ENCODE measurements at regions not wholly inside any gene's neighbourhood (a gene's known extent, or its start where the extent isn't known, plus 50 kb on each side); places are given as distances from the start of the nearest gene placed in this dataset.
"Not testable (repeated sequence)": the region's sequence is repeated elsewhere in the genome, so short reads cannot be mapped to it uniquely, and the experiment has no call there.

DNA sequence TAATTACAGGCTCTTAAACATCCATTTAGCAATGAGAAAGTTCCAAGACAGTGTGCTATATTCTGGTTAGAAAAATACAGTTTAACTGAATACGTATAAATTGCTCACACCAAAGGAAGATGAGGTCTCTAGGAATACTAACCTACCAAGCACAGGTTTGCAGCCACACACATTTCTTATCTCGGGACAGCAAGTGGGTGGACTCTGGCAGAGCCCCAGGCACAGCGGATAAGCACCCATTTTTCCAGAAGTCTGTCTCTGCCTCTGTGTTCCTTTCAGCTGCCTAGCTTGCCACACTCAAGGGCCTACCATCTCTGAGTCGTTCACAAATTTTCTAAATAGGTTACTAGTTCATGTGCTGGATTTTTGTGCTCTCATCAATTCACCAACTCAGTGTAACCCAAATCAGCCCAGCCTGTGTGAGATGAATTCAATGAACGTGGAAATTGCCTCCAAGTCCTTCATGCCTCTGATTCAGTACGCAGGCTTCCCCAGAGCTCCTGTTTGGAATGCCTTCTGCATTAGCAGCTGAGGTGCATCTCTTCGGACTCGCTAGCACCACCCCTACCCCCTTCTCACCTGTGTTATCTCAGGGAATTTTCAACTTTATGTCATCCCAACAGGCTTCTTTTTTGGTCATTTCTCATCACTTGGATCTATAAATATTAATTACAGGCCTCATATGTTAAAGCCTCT lies 581.0 kb upstream of the CDH11 start:
- no peak for DNase-seq

DNA sequence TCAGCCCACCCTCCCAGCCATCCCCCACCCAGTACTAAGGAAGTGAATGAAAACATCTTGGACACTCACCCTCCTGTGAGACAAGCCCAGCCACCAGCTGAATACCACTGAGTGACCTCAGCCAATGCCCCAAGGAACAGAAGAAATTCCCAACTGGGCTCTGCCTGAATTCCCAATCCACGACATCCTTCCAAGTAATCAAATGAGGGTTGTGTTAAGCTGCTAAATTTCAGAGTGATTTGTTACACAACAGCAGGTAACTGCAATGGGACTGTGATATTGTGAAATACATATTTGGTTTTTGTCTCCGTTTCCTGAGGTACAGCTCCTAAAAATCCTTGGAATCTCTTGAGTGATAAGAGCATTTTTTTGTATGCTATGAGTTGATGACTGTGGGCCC lies 578.7 kb upstream of the CDH11 start:
- no peak for DNase-seq

DNA sequence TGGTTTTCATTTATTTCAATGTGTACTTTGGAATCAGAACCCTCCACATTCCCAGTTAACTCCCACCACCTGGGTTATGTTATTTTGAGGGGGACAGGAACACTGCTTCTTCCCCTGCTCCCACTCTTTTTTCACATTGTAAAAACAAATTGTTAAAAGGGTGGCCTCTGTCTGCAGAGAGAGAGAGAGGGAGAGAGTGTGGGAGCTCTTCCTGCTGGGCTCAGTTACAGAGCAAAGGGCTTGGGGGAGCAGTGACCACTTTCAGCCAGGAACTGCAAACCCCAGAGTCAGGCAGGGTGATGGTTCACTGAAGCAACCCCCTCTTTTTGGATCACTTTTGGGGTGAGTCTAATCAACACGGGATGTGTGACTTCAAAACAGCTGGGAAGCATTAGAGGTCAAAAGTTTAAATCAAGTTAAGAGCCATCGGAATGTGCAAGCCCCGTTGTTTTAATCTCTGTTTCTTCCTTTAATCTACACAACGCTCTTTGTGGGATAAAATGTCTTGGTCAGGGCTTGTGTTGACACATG lies 577.0 kb upstream of the CDH11 start:
- DNase-seq, result no peak

DNA sequence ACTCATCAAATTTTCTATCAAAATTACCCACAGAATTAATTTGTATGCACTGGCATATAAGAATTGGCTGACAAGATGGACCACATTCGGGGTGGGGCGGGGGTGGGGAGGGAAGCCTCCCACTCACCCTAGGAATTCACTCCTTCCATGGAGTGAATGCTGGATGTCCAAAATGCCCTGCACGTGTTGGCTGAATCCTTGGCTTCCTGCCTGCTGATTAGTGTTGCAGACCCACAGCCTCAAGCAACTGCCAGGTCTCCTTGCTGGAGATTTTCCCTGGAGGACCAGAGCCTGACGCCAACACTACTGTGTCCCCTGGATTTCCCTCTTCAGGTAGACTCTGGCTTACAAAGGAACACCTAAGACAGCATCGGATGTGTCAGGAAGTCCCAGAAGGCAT lies 575.7 kb upstream of the CDH11 start:
- no peak for DNase-seq

DNA sequence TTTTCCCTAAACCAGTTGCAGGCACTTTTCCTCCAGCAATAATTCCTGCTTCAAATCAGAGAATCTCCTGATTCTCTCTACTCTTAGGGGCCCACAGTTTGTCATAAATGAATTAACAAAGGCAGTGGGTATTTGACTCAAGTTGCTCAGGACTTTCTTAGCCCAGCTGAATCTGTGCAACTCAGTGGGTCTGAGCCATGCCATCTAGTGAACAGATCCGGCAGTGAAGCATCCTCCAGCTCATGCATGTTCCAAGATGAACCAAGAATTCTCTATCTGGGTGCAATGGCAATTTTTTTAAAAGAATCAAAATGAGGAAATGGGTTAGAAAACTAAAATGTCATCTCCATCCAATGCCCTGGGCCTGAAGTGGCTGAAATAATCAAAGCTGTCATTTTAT lies 575.2 kb upstream of the CDH11 start:
- DNase-seq, result no peak

DNA sequence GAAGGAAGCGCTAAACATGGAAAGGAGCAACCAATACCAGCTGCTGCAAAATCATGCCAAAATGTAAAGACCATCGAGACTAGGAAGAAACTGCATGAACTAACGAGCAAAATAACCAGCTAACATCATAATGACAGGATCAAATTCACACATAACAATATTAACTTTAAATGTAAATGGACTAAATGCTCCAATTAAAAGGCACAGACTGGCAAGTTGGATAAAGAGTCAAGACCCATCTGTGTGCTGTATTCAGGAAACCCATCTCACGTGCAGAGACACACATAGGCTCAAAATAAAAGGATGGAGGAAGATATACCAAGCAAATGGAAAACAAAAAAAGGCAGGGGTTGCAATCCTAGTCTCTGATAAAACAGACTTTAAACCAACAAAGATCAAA lies 570.0 kb upstream of the CDH11 start:
- not testable (repeated sequence) for DNase-seq

DNA sequence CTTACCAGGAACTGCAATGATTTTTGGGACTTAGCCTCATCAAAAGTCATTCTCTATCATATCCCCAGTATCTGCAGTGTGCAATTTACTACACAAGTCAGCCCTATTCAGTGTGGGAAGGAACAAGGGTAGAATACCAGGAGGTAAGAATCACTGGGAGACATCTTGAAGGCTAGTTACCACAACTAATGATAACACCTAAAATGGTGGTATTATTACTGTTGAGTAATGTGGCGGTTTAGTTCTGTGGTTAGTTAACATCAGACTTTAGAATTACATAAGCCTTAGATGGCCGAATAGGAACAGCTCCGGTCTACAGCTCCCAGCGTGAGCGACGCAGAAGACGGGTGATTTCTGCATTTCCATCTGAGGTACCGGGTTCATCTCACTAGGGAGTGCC lies 567.9 kb upstream of the CDH11 start:
- no peak for DNase-seq

DNA sequence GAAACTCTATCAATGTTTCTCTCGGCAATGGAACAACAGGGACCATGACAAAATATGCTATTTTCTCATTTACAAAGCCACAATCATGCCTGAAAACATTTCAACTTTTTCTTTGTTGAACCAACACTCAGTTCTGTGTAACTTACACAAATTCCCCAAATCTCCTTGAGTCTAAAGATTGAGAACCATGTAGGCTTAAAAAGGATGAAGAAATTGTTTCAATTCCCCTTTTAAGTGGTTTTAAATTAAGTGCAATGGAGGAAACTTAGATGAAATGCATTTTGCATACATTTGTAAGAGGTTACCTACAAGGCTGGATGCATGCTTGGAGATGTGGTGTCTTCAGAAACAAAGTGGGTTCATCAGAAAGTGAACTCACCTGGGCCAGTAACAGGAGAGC lies 566.4 kb upstream of the CDH11 start:
- no peak for DNase-seq

DNA sequence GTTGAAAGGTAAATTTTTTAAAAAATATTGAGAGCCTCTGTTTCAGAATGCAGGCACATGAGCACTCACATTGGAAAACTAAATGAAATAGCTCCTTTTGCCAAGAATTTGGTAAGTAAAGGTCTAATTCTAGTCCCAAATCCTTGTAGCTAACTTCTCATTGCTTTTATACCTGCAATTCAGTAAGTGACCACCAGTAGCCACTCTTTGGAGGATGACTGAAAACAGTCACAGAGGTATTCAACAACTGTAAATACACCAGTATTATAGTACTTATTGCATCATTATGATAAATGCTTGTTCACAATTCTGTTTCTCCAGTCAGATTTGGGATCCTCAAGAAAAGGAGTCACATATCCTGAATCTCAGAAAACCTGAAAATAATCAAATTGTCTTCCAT lies 562.4 kb upstream of the CDH11 start:
- no peak for DNase-seq

DNA sequence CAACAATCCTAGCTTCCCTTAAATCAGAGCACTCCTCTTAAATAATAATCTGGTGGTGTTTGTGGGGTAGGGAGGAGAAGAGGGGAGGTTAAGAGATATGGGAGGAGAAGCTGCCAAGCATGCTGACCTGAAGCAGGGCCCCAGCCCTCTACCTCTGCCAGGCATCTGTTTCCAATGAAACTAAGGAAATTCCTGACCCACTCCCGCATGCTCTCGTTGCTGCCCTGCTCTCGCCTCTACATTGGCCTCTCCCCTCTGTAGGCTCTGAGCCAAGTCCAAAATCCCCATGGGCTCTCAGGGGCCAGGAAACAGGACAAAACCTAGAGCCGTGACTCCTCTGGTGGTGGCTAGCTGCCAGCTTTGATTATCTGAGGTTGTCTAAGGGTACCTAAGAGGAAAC lies 559.5 kb upstream of the CDH11 start:
- DNase-seq, result no peak

DNA sequence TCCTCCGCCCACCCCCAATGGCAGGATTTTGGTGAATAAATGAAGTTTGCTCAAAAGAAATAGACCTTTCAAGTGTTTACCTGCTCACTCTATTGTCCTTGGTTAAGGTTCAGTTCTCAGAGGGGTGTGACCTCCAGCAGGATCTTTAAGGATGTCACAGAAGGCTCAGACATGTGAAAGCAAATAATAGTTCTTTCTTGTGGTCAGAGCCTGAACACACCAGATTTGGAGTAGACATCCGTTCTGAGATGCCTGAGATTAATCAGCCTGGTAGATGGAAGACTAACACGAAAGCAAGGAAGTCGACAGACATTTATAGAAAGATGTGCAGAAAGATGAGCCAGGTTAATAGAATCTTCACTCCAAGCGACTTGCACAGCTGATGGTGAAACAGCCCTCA lies 557.9 kb upstream of the CDH11 start:
- no peak for DNase-seq

DNA sequence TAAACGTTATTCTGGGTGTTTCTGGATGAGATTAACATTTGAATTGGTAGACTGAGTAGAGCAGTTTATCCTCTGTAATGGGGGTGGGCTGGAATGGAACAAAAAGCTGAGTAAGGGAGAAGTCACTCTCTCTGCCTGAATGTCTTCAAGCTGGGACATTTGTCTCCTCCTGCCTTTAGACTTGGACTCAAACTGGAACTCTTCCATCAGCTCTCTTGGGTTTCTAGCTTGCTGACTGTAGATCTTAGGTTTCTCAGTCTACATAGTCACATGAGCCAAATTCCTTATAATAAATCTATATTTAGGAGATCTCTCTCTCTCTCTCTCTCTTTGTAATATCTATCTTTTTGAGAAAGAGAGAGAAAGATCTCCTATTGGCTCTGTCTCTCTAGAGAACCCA lies 553.3 kb upstream of the CDH11 start:
- no peak for DNase-seq

DNA sequence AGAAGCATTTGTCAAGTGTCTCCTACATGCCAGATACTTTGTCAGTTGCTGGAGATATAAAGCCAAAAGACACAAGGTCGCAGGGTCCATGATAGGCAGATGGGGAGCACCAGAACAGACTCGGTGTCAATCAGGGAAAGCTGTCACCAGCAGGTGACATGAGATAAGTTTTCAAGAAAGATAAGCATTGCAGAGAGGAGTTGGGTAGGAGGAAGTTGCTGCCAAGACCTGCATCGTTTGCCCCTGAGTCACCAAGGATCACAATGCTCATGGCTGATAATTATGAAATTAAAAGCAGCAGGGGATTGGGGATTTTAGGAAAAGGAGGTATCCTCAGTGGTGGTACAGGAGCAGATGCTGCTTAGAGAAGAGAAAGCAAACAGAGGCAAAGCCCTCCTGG lies 551.1 kb upstream of the CDH11 start:
- DNase-seq, result no peak

DNA sequence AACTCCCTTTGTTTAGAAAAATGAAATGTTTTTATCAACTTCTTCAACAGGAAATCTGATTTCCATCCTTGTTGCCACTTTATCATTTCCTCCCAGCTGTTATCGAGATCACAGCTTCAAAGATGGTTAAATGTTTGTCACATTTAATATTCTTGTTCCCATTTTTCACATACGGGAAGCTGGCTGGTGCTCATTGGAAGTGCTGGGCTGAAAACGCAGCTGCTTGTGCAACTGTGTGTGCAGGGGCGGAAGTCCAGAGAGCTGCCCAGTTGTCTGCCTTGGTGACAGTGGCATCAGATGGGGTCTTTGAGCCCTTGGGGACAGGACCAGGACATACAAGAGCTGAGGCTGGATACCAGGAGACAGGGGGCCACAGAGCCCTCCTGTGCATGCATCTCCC lies 549.2 kb upstream of the CDH11 start:
- DNase-seq, result no peak

DNA sequence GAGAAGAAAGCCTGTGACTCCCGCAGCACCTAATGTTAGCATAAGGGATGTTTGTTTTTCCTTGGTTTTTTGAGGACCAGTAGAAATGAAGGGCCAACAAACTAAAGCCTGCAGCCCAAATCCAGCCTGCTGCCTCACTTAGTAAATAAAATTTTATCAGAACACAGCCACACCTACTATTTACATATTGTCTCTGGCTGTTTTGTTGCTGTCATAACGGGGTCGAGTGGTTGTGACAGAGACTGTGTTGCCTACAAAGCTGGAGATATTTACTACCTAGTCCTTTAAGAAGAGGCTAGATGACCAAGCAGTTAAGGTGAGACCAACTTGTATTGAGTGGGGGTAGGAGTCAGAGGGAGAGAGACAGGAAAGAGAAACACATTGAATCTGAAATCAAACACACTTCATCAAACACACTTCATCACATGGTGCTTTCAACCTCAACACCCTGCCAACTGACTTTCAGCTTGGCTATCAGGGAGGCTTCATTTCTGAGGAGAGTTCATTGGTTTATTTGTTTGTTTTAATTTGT lies 546.3 kb upstream of the CDH11 start:
- no peak for DNase-seq

DNA sequence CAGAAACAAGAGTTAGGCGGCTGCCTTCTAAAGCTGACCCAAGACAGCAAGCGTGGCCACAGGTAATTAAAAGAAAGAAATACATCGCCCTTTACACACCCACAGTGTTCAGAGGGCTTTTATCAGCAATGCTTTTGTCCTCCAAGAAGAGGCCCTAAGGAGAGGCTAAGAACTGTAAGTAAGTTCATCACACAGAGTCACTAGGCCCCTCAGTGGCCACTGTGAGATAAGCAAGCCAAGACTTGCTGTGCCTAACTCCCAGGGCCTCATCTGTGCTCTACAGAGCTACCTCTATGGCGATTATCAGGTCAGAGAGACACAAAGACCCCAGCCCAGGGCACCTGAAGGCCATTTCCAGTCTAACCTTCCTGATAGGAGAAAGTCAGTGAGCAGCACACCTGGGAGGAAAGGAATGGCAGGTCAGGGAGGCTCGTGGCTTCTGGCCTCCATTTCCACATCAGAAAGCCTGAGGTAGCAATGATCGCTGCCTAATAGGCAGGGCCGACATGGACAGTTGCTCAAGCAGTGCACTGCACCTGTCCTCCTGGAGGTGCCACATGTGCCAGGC lies 545.2 kb upstream of the CDH11 start:
- DNase-seq, result peak; percentile 3 to 42

DNA sequence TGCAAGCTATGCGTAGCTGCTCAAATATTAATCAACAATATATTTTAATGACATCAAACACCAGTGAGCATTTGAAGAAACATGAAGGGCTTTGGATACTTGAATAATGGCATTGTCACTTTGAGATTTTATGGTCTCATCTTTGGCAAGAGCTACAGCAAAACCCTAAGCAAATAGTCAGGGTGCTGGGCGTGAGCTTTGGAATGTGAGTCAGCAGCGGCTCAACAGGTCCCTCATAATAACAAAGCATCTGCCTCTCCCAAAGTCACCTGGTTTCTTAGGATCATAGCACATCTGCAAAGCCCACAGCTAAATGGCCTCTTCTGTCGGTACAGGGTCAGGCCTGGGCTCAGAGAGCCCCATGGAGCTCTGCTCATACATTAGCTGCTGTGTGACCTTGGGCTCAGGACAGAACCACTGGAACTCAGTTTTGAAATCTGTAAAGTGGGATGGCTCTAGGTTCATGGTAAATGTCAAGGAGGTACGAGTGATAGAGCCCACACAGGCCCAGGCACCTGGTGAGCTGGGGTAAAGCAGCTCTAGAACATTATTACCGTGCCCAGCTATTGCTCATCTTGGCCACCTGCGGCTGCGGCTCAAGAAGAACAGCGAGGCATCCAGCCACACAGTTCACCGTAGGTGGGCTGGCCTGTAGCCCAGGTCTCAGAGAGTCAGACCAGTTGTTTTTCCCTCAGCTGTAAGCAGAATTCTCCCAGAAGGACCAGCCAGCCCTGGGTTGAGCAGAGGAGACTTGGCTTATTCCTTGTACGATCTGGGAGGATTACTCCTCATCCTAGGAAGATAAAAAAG lies 544.5 kb upstream of the CDH11 start:
- no peak for DNase-seq

DNA sequence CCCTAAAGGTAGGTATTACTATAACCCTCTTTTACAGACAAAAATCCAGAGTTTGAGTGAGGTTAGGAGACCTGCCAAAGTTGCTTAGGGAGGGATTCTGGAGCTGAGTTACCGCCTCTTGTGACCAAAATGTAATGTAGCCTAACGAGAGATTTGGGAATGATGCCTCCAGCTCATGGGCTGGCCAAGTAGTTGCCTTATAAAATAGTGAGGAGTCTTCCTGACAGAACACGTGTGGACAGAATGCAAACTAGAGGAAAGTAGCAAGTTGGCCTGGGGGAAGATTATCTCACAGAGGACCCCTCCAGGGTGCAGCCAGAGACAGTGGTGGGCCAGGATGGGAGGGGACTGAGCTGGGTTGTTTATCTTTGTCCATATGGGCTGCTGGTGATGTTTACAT lies 543.7 kb upstream of the CDH11 start:
- DNase-seq, result no peak

DNA sequence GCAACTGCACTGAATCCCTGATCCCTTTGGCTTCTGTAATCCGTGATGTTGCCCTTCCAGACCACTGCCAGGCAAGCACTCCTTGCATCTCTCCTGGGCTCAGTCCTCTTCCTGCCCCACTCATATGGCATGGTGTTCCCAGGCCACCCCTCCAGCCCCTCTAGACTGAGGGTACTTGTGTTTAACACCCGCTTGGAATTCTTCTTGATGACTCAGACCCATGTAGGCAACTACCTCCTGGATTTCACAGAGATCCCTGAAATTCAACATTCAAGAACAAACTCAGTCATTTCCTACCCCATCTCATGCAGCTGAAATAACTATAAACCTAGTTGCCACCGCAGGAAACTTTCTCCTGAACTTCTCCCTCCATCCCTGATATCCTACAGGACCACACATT lies 541.9 kb upstream of the CDH11 start:
- no peak for DNase-seq

DNA sequence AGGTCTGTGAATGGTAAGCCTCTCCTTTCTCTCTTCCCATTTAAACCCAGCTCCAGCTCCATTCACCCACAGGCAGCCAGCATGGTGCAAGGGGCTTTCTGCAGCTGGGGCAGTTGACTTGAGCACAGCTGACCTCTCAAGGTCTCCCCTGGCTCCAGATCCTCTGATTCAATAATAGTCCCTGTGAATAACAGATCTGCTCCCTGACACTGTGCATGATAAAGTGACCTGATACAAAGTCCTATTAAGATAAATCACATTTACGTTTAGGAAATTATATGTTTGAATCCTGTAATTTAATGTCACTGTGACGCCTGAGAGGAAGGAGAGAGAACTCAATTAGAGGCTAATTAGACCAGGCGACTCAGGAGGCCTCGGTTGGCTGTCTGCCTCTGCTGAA lies 540.4 kb upstream of the CDH11 start:
- no peak for DNase-seq

DNA sequence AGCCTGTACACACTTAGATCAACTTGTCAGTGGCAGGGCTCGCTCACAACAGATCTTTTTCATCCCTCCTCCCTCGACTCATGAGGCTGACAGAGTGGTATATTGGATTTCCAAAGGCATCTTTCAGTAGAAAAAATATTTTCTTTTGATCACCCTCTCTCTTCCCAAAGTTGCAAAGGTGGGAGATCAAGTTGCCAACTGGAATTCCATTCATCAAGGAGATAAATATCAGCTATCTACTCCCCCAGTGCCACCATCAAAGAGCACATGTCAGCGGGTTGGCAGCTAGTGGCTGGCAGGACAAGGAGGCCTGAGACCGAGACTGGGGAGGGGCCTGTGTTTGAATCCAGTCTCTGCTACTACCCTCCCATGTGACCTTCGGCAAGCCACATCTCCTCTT lies 539.7 kb upstream of the CDH11 start:
- DNase-seq, result no peak

DNA sequence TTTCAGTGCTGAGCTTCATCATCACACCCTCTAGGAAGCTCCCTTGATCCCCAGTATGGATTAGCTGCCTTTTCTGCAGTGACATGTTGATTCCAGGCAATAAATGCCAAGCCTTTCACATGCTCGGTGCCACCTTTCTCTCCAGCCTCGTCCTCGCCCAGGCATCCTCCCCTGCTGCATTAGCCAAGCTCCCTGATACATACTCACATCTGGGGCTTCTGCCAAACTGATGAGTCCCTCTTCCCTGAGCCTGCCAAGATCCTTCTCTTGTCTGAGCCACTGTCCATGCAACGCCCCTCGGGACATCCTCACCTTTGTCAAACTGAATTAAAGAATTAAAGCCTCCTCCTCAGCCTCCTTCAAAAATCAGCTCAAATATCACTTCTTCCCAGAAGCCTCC lies 538.5 kb upstream of the CDH11 start:
- DNase-seq, result no peak

DNA sequence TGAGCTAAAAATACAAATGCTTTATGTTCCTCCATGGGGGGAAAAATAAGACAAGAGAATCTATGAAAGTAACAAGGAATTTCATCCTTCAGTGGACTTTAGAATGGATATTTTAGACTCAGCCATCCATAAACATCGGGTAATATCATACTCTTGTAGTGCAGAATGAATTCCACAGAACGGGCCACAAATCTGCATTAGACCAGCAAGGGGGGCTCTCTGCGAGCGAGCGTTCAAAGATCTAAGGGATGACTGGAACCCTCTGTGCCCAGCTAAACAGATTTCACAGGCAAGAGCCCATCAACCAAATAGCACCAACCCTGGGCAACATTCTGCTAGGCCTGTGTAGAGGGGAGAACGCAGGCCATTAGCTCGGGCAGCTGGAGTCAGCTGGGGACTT lies 537.9 kb upstream of the CDH11 start:
- DNase-seq, result no peak

DNA sequence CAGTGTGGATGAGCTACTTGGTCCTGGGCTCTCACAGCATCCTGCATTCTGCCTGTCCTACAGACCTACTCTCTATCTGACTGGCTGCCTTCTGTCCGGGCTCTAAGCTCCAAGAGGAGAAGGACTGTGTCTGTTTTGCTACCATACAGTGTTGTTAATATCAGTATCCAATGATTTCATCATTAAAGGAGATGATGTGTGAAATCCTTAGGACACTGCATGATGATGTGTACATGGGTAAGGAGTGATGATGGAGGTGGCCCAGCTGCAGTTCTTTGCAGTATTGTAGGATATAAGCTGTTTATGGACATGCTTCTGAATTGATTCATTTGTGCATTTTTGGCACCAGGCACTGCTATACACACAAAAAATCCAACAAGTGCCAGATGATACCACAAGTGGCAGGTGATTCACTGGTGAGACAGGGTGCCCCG lies 536.9 kb upstream of the CDH11 start:
- no peak for DNase-seq

All from NCI-H524 (cell line).